ENCODE measurements at regions not wholly inside any gene's neighbourhood (a gene's known extent, or its start where the extent isn't known, plus 50 kb on each side); places are given as distances from the start of the nearest gene placed in this dataset.
"Not testable (repeated sequence)": the region's sequence is repeated elsewhere in the genome, so short reads cannot be mapped to it uniquely, and the experiment has no call there.

- TF ChIP-seq CTCF (conservative IDR thresholded peaks at IDR 0.05 in 1 of 2, IDR thresholded peaks at IDR 0.05 in 1 of 2; ENCODE audit: extremely low read depth in 1 of 2, insufficient read depth in 1 of 2, low read depth in 1 of 2, low read length in 2 of 2); EZH2 (IDR thresholded peaks at IDR 0.05; ENCODE audit: borderline replicate concordance, low read length): not testable (repeated sequence)
These were observed 715.7 kb upstream of the TMPRSS15 start for GRCh38 chr21:19119259-19119658.

Measured in mammary epithelial cell (primary cell).